HG02763 (cell line): ENCODE measurements at regions not wholly inside any gene's neighbourhood (a gene's known extent, or its start where the extent isn't known, plus 50 kb on each side); places are given as distances from the start of the nearest gene placed in this dataset.
A peak's percentile ranks its signal among the peaks of the same experiment; 100 is the strongest.

Experiments
- ATAC-seq: cut with Tn5 transposase; IDR thresholded peaks from one replicate; pipeline ENCODE4 v1.9.1; 2021; ENCODE audit warnings: mild to moderate bottlenecking, moderate library complexity; ENCODE audit not compliant: unreplicated experiment

- ATAC-seq: no peak
These were observed 99.4 kb upstream of the CTTNBP2 start for GRCh38 chr7:117972606-117973005.

GRCh38 chr7:117973975-117974374 lies 100.7 kb upstream of the CTTNBP2 start:
- no peak for ATAC-seq

GRCh38 chr7:117974891-117975290 lies 101.7 kb upstream of the CTTNBP2 start:
- ATAC-seq: no peak

- ATAC-seq: no peak
These were observed 102.2 kb upstream of the CTTNBP2 start for GRCh38 chr7:117975476-117975875.

GRCh38 chr7:117979954-117980497 lies 106.8 kb upstream of the CTTNBP2 start:
- ATAC-seq: no peak

- no peak for ATAC-seq
These were observed 109.1 kb upstream of the CTTNBP2 start for GRCh38 chr7:117982071-117983055.

GRCh38 chr7:117986645-117987269 lies 113.5 kb upstream of the CTTNBP2 start:
- ATAC-seq: no peak

- ATAC-seq: no peak
These were observed 117.6 kb upstream of the CTTNBP2 start for GRCh38 chr7:117990834-117991233.

GRCh38 chr7:117992635-117993376 lies 119.6 kb upstream of the CTTNBP2 start:
- ATAC-seq: no peak

- peak; percentile 84 for ATAC-seq
These were observed 120.2 kb upstream of the CTTNBP2 start for GRCh38 chr7:117993377-117994003.

- ATAC-seq: no peak
These were observed 122.8 kb upstream of the CTTNBP2 start for GRCh38 chr7:117995850-117996650.

GRCh38 chr7:117997862-117998825 lies 124.9 kb upstream of the CTTNBP2 start:
- no peak for ATAC-seq

- no peak for ATAC-seq
These were observed 127.4 kb upstream of the CTTNBP2 start for GRCh38 chr7:118000480-118001202.

GRCh38 chr7:118003476-118003875 lies 130.2 kb upstream of the CTTNBP2 start:
- ATAC-seq: no peak

GRCh38 chr7:118005026-118005425 lies 131.8 kb upstream of the CTTNBP2 start:
- ATAC-seq: no peak

GRCh38 chr7:118006979-118007378 lies 133.7 kb upstream of the CTTNBP2 start:
- no peak for ATAC-seq

- ATAC-seq: no peak
These were observed 136.2 kb upstream of the CTTNBP2 start for GRCh38 chr7:118009419-118009818.

GRCh38 chr7:118011652-118012051 lies 138.4 kb upstream of the CTTNBP2 start:
- ATAC-seq: no peak
